Medulla oblongata (tissue), 1 donor: ENCODE measurements at regions not wholly inside any gene's neighbourhood (a gene's known extent, or its start where the extent isn't known, plus 50 kb on each side); places are given as distances from the start of the nearest gene placed in this dataset.

Source experiments
- DNase-seq: peaks from one replicate; pipeline ENCODE4 v3.0.0-alpha.2; 2015; ENCODE audit errors: extremely low spot score

- DNase-seq = no peak
Observed at GRCh38 chr5:155193483-155194107, 180.0 kb downstream of the KIF4B start.

DNA sequence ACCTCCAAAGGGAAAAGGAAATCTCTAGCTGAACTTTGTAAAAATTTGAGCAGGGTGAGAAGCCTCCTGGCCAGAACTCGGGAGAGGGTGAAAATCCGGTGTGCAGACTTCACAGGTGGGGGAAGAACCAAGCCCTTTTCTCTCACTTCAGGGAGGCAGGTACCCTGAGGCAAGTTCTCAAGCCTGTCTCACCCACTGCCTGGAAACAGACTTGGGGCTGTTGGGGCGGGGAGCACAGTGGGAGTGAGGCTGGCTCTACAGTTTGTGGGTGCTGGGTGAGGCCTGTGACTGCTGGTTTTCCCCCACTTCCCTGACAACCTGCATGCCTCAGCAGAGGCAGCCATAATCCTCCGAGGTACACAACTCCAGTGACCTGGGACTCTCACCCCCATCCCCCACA, 187.1 kb downstream of the KIF4B start:
- DNase-seq = no peak

GRCh38 chr5:155211764-155212163, 198.2 kb downstream of the KIF4B start:
- DNase-seq = no peak

- DNase-seq = no peak
Observed at GRCh38 chr5:155222393-155222792, 208.8 kb downstream of the KIF4B start.

- DNase-seq = no peak
Observed at GRCh38 chr5:155229135-155229534, 215.6 kb downstream of the KIF4B start.

DNA sequence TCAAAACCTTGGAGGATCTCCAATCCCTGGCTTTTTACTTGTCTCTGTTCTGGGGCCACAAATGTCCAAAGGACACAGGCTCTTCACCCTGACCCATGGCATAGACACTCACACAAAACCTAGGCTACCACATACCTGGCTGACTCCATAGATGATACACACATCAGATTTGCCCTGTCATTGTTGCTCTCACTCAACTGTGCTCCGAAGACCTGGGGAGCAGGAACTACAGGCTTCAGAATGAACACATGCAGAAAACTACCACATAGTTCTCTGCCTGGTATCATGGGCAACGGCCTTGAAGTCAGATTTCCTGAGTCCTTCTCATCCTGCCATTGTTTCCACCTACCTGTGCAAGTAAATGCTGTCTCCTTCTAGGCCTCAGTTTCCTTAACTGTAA, 226.2 kb downstream of the KIF4B start:
- DNase-seq = no peak

DNA sequence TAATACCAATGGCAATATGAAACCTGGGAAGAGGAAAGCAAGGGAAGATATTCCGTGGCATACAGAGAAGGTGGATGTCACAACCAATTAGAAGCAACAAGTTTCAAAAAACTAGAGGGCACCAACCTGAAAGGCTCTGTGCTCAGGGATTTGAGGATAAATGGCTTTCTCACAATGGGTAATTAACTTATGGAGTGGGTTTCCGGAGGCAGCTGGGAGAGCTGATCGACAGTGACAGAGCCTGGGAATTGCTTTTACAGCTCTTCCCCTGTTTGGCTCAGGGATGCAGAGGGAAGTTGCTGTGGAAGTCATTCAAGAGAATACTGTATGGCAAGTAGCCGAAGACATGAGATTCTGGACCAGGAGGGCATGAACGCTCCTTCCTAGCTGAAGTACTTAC, 237.0 kb downstream of the KIF4B start:
- DNase-seq = no peak

- no peak for DNase-seq
Observed at GRCh38 chr5:155252025-155252424, 238.5 kb downstream of the KIF4B start.

- no peak for DNase-seq
Observed at GRCh38 chr5:155252717-155253116, 239.2 kb downstream of the KIF4B start.

GRCh38 chr5:155254399-155254798, 240.8 kb downstream of the KIF4B start:
- no peak for DNase-seq

GRCh38 chr5:155258161-155258560, 244.6 kb downstream of the KIF4B start:
- peak; percentile 49 for DNase-seq

- no peak for DNase-seq
Observed at GRCh38 chr5:155259648-155260047, 246.1 kb downstream of the KIF4B start.

DNA sequence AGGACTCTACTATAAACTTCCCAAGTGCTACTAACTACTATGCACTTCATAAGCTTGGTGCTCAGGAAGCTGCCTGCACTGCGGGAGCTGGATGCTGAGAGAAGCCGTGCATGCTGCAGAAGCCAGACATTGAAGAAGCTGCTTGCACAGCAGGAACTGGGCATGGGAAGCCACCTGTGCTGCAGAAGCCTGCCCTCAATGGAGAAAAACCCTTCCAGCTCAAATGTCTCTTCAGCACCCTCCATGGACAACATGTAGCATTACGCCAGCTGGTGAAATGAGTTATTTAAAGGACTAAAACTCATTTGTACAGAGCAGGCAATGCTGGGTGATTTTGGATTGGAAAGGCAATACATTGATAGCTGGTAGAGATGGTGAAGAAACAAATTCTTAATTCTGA, 247.2 kb downstream of the KIF4B start:
- no peak for DNase-seq

DNA sequence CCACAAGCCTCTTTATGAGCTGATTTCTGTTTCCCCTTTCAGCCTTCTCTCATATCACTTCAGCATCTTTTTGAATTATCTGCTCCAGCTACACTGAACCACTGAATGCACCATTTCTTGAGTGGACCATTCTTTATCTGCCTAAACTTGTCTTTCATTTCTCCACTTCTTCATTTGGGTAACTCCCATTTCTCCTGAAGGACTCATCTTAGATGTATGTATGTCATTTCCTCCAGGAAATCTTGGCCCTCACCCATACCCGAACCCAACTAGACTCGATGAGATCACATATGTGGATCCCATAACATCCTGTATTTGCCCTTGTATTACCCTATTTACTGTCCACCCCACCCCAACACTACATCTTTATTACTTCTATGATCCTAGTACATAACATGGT, 249.8 kb downstream of the KIF4B start:
- no peak for DNase-seq

GRCh38 chr5:155264809-155265208, 251.3 kb downstream of the KIF4B start:
- DNase-seq = no peak

GRCh38 chr5:155268770-155269425, 255.3 kb downstream of the KIF4B start:
- DNase-seq = no peak

- DNase-seq = no peak
Observed at GRCh38 chr5:155270725-155271124, 257.2 kb downstream of the KIF4B start.

DNA sequence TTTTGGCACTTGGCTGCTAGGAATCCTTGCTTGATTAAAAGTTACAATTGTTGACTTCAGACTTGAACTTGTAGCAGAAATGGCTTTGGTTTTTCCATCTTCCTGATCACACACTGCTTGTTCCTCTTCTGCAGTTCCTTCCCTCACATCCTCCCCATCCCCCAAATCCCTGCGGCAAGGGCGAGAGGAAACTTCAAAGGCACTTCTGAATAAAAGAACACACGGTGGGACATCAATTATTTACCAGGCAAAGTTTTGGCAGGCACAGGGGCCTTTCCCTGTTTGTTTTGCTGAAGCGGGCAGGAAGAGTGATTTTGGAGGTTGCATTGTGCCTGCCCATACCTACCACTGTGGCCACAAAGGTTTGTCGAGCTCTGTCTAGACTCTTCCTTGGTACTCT, 260.9 kb downstream of the KIF4B start:
- DNase-seq = no peak

DNA sequence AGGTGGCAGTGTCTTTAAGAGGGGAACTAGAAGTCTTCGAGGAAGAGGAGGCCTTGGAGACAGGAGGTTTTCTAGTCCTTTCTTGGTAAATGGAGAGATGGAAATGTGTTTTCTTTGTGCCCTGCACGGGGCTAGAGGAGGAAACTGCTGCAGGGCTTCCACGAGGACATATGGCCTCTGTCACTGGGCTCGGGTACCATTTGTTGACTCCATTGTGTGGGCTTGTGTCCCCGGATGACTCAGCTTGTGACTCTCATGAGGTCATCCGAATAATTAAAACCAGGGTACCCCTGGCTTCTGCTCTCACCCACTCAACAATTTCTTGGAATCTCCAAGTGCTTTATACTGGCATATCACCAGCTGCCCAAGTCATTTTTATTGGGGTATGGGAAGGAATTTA, 261.7 kb downstream of the KIF4B start:
- DNase-seq = no peak

DNA sequence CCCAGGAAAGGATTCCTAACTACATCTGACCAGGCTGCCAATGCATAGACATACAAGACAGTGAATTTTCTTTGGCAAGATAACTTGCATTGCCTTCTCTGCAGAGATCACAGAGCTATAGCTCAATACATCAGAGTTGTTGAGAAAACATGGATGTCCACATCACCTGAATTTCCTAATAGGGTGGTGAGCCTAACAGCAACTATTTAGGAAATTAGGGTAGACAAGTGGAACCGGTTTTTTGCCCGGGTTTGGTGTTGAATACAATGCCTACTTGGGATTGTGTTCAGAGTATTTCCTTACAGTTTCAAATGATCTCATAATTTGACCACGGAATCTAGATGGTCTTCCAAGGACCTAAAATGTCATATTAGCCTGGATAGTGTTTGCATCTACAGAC, 262.7 kb downstream of the KIF4B start:
- DNase-seq = no peak

DNA sequence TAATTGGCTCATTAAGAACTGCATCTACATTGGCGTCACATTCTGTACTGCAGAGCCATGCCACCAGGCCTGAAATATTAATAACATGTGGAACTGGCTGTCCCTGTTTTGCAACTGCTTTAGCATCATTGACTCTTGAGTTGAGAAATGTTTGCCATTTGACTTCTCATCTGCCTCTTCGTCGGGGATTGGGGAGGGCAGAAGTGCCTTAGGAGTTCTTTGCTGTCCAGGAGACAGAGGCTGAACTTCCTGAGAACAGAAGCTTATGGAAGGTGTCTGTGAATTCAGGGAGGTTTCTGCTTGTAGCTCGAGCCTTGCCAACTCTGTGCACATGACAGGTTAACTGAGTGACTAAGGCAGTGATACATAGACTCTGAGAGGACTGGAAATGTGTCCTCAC, 265.0 kb downstream of the KIF4B start:
- DNase-seq = no peak

DNA sequence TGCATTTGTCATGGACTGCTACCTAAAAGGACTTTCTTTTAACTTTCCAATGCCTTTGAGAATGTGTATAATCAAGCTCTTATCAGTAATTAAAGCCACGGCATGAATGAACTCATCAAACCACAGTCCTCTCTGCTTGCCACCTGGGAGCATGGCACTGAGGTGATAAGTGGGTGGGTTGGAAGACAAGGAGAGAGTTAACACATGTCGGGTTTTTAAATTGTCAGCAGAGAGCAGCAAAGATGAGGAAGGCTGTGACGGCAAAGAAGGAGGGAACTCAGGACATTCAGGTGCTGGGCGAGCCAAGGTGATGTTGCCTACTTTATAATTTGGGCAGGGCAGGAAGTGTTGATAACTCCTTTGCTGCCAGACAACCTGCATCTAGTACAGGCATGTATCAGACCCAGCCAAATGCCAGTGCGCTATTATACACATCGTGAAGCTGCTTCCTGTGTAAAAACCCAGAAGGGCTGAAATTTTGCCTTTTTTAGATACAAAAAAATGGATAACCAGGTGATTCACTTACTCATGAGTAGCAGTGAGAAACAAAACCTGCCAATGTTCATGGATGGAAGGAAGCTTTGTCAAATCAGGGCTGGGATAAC, 269.1 kb downstream of the KIF4B start:
- no peak for DNase-seq

DNA sequence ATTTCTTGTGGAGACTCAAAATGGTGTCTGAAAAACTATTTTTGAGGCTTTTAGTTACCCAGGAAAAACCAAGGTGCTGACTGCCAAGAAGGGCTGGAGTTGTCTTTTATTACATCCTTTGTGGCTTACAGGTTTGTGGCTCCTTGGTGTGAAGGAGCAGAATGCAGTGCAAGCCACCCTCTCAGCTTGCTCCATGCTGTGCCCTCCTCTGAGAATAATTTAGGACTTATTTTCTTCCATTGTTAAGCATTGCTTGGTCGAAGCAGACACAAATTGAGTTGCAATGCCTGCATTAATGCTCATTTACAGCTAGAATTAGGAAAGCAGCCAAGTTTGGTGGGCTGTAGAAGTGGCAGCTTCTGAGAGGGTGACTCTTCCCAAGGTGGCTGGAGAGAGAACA, 272.2 kb downstream of the KIF4B start:
- DNase-seq = no peak

GRCh38 chr5:155290937-155291336, 277.4 kb downstream of the KIF4B start:
- DNase-seq = no peak
